OCI-LY1 (cell line): ENCODE measurements at regions not wholly inside any gene's neighbourhood (a gene's known extent, or its start where the extent isn't known, plus 50 kb on each side); places are given as distances from the start of the nearest gene placed in this dataset.

ENCODE experiments used
- EZH2 ChIP-seq: fragments of 200-600 bp; sonication (generic), shearing (Covaris generic); IDR thresholded peaks from 2 replicates; pipeline ENCODE4 v1.8.0; 2017; ENCODE audit warnings: borderline replicate concordance, mixed run types, mild to moderate bottlenecking, antibody characterized with exemption, low read length, moderate library complexity, mixed read lengths
- TF ChIP-seq, protein P1 (sequence below): fragments of 200-600 bp; sonication (generic), shearing (Covaris generic); IDR thresholded peaks from 2 replicates; pipeline ENCODE4 v1.5.1; 2017; ENCODE audit warnings: mild to moderate bottlenecking, antibody characterized with exemption, low read length, moderate library complexity, mixed read lengths

- TF ChIP-seq, protein P1, sequence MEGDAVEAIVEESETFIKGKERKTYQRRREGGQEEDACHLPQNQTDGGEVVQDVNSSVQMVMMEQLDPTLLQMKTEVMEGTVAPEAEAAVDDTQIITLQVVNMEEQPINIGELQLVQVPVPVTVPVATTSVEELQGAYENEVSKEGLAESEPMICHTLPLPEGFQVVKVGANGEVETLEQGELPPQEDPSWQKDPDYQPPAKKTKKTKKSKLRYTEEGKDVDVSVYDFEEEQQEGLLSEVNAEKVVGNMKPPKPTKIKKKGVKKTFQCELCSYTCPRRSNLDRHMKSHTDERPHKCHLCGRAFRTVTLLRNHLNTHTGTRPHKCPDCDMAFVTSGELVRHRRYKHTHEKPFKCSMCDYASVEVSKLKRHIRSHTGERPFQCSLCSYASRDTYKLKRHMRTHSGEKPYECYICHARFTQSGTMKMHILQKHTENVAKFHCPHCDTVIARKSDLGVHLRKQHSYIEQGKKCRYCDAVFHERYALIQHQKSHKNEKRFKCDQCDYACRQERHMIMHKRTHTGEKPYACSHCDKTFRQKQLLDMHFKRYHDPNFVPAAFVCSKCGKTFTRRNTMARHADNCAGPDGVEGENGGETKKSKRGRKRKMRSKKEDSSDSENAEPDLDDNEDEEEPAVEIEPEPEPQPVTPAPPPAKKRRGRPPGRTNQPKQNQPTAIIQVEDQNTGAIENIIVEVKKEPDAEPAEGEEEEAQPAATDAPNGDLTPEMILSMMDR = no peak
- no peak for TF ChIP-seq EZH2
These were observed 59.3 kb upstream of the CDH11 start for GRCh38 chr16:65181071-65181561.
